ENCODE measurements at regions not wholly inside any gene's neighbourhood (a gene's known extent, or its start where the extent isn't known, plus 50 kb on each side); places are given as distances from the start of the nearest gene placed in this dataset.

GRCh38 chr13:57988276-57988675 is 356.7 kb downstream of the PCDH17 start:
- 84% methylated on average over 2 of the region's 2 CpGs for whole genome bisulfite sequencing

DNA sequence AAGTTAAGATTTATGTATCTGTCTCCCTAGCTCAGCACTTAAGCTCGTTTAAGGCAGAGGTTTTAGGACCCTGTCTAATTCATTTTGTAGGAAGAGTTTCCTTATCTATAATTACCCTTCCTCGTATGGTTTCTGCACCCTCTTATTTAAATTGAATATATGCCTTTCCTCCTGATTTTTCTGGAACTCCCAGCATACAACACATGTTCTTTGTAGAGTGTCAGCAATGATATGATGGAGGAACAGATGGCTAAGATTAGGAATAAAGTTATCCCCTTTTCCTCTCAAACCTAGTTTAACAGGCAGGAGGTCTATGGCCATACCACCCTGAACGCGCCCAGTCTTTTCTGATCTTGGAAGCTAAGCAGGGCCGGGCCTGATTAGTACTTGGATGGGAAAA is 359.5 kb downstream of the PCDH17 start:
- Histone ChIP-seq H3K4me3 (ENCODE audit: low read depth in 1 of 3, low read length in 3 of 3) (no peak overlapping the region), H3K27ac (ENCODE audit: low read depth in 1 of 2, low read length in 2 of 2) (no peak overlapping the region), H3K36me3 (ENCODE audit: control insufficient read depth in 4 of 4, insufficient read depth in 3 of 4, low read depth in 1 of 4, low read length in 3 of 4) (no peaks in the 10 kb centered on the region), H3K27me3 (ENCODE audit: control insufficient read depth in 4 of 4, insufficient read depth in 4 of 4, low read length in 3 of 4) (no peaks in the 10 kb centered on the region), H3K4me1 (ENCODE audit: control insufficient read depth in 4 of 4, insufficient read depth in 4 of 4, low read length in 3 of 4) (no peaks in the 10 kb centered on the region), H3K9ac (ENCODE audit: low read depth in 1 of 2, low read length in 2 of 2) (no peak overlapping the region), H3K9me3 (ENCODE audit: control insufficient read depth in 4 of 4, low read length in 3 of 4) (no peaks in the 10 kb centered on the region)
- TF ChIP-seq NR2F2 (IDR thresholded peaks at IDR 0.05) = no peak
- TF ChIP-seq, protein P1, sequence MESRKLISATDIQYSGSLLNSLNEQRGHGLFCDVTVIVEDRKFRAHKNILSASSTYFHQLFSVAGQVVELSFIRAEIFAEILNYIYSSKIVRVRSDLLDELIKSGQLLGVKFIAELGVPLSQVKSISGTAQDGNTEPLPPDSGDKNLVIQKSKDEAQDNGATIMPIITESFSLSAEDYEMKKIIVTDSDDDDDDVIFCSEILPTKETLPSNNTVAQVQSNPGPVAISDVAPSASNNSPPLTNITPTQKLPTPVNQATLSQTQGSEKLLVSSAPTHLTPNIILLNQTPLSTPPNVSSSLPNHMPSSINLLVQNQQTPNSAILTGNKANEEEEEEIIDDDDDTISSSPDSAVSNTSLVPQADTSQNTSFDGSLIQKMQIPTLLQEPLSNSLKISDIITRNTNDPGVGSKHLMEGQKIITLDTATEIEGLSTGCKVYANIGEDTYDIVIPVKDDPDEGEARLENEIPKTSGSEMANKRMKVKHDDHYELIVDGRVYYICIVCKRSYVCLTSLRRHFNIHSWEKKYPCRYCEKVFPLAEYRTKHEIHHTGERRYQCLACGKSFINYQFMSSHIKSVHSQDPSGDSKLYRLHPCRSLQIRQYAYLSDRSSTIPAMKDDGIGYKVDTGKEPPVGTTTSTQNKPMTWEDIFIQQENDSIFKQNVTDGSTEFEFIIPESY (IDR thresholded peaks at IDR 0.05) = no peak
- TF ChIP-seq HNF4A (conservative IDR thresholded peaks at IDR 0.05) = no peak
- no peak for DNase-seq (ENCODE audit: low spot score)
- 71% methylated on average over 5 of the region's 5 CpGs for WGBS

More at GRCh38 chr13:57988276-57988675, 356.7 kb downstream of the PCDH17 start:
- no peak for TF ChIP-seq REST (IDR thresholded peaks at IDR 0.05)
- no peak for TF ChIP-seq HNF4G (IDR thresholded peaks at IDR 0.05)
- no peak for TF ChIP-seq JUND (IDR thresholded peaks at IDR 0.05)
- no peak for TF ChIP-seq NR2F2 (IDR thresholded peaks at IDR 0.05)
- TF ChIP-seq FOXA1 (IDR thresholded peaks at IDR 0.05) = no peak
- TF ChIP-seq, protein P1 (IDR thresholded peaks at IDR 0.05) = no peak
- TF ChIP-seq, protein P2, sequence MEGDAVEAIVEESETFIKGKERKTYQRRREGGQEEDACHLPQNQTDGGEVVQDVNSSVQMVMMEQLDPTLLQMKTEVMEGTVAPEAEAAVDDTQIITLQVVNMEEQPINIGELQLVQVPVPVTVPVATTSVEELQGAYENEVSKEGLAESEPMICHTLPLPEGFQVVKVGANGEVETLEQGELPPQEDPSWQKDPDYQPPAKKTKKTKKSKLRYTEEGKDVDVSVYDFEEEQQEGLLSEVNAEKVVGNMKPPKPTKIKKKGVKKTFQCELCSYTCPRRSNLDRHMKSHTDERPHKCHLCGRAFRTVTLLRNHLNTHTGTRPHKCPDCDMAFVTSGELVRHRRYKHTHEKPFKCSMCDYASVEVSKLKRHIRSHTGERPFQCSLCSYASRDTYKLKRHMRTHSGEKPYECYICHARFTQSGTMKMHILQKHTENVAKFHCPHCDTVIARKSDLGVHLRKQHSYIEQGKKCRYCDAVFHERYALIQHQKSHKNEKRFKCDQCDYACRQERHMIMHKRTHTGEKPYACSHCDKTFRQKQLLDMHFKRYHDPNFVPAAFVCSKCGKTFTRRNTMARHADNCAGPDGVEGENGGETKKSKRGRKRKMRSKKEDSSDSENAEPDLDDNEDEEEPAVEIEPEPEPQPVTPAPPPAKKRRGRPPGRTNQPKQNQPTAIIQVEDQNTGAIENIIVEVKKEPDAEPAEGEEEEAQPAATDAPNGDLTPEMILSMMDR (IDR thresholded peaks at IDR 0.05; ENCODE audit: low read depth, low read length, missing input control) = no peak
- TF ChIP-seq GABPA (IDR thresholded peaks at IDR 0.05 in 1 of 2, conservative IDR thresholded peaks at IDR 0.05 in 1 of 2) = no peak
- no peak for TF ChIP-seq FOXA2 (IDR thresholded peaks at IDR 0.05)
- no peak for TF ChIP-seq SP1 (IDR thresholded peaks at IDR 0.05)
- TF ChIP-seq, protein P3, sequence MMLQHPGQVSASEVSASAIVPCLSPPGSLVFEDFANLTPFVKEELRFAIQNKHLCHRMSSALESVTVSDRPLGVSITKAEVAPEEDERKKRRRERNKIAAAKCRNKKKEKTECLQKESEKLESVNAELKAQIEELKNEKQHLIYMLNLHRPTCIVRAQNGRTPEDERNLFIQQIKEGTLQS (IDR thresholded peaks at IDR 0.05) = no peak
- TF ChIP-seq TAF1 (conservative IDR thresholded peaks at IDR 0.05) = no peak
- Histone ChIP-seq H3K27ac (ENCODE audit: low read depth in 1 of 2, low read length in 2 of 2) (no peak overlapping the region), H3K4me1 (ENCODE audit: control insufficient read depth in 4 of 4, insufficient read depth in 4 of 4, low read length in 3 of 4) (no peaks in the 10 kb centered on the region), H3K27me3 (ENCODE audit: control insufficient read depth in 4 of 4, insufficient read depth in 4 of 4, low read length in 3 of 4) (no peaks in the 10 kb centered on the region), H3K36me3 (ENCODE audit: control insufficient read depth in 4 of 4, insufficient read depth in 3 of 4, low read depth in 1 of 4, low read length in 3 of 4) (no peaks in the 10 kb centered on the region), H3K9ac (ENCODE audit: low read depth in 1 of 2, low read length in 2 of 2) (no peak overlapping the region), H3K9me3 (ENCODE audit: control insufficient read depth in 4 of 4, low read length in 3 of 4) (no peaks in the 10 kb centered on the region), H3K4me3 (ENCODE audit: low read depth in 1 of 3, low read length in 3 of 3) (no peak overlapping the region)
- no peak for DNase-seq (ENCODE audit: low spot score)
